GM19328 (cell line): ENCODE measurements at regions not wholly inside any gene's neighbourhood (a gene's known extent, or its start where the extent isn't known, plus 50 kb on each side); places are given as distances from the start of the nearest gene placed in this dataset.
"Not testable (repeated sequence)": the region's sequence is repeated elsewhere in the genome, so short reads cannot be mapped to it uniquely, and the experiment has no call there.

Source experiments
- ATAC-seq: cut with Tn5 transposase; IDR thresholded peaks from one replicate; pipeline ENCODE4 v1.9.1; 2021; ENCODE audit warnings: mild to moderate bottlenecking, moderate library complexity; ENCODE audit not compliant: unreplicated experiment

GRCh38 chr6:169019727-169020491, 233.7 kb downstream of the THBS2 start:
- ATAC-seq = no peak

GRCh38 chr6:169019111-169019510, 234.5 kb downstream of the THBS2 start:
- no peak for ATAC-seq

- no peak for ATAC-seq
These were observed 236.9 kb downstream of the THBS2 start for GRCh38 chr6:169016758-169017157.

GRCh38 chr6:169014211-169015197, 239.1 kb downstream of the THBS2 start:
- ATAC-seq = no peak

- ATAC-seq = no peak
These were observed 244.0 kb downstream of the THBS2 start for GRCh38 chr6:169009628-169010027.

GRCh38 chr6:169008641-169009257, 244.9 kb downstream of the THBS2 start:
- no peak for ATAC-seq

GRCh38 chr6:169005166-169005565, 248.5 kb downstream of the THBS2 start:
- ATAC-seq = no peak

- ATAC-seq = no peak
These were observed 253.6 kb downstream of the THBS2 start for GRCh38 chr6:169000022-169000421.

- ATAC-seq = no peak
These were observed 254.3 kb downstream of the THBS2 start for GRCh38 chr6:168999392-168999791.

- no peak for ATAC-seq
These were observed 257.4 kb downstream of the THBS2 start for GRCh38 chr6:168996356-168996625.

GRCh38 chr6:168995526-168996355, 257.9 kb downstream of the THBS2 start:
- no peak for ATAC-seq

- ATAC-seq = no peak
These were observed 258.7 kb downstream of the THBS2 start for GRCh38 chr6:168994956-168995355.

- no peak for ATAC-seq
These were observed 261.1 kb downstream of the THBS2 start for GRCh38 chr6:168992446-168993144.

- not testable (repeated sequence) for ATAC-seq
These were observed 262.0 kb downstream of the THBS2 start for GRCh38 chr6:168991695-168992094.

- ATAC-seq = no peak
These were observed 263.5 kb downstream of the THBS2 start for GRCh38 chr6:168990019-168990751.

GRCh38 chr6:168989421-168989820, 264.2 kb downstream of the THBS2 start:
- ATAC-seq = no peak

GRCh38 chr6:168988801-168989200, 264.8 kb downstream of the THBS2 start:
- ATAC-seq = no peak

GRCh38 chr6:168988280-168988679, 265.4 kb downstream of the THBS2 start:
- no peak for ATAC-seq

GRCh38 chr6:168985705-168986104, 267.9 kb downstream of the THBS2 start:
- no peak for ATAC-seq
